ENCODE measurements at regions not wholly inside any gene's neighbourhood (a gene's known extent, or its start where the extent isn't known, plus 50 kb on each side); places are given as distances from the start of the nearest gene placed in this dataset.
"Not testable (repeated sequence)": the region's sequence is repeated elsewhere in the genome, so short reads cannot be mapped to it uniquely, and the experiment has no call there.

DNA sequence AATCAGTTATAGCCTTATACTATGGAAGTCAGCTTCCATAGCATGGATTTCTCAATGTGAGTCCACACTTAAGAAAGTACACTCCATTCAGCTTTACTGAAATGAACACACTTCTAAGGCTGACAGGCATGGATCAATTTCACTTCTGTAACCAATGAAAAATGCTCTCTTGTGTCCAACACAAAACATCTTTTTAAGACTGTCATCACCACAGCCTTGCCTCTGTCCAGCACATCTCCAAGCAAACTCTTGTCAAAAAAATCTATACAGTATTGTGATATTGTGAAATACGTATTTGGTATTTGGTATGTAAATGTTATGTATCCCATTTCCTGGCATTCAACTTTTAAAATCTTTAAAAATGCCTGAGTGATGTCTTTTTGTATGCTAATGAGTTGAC, 208.7 kb downstream of the RAP2B start:
- no peak for DNase-seq (ENCODE audit: low spot score)

DNA sequence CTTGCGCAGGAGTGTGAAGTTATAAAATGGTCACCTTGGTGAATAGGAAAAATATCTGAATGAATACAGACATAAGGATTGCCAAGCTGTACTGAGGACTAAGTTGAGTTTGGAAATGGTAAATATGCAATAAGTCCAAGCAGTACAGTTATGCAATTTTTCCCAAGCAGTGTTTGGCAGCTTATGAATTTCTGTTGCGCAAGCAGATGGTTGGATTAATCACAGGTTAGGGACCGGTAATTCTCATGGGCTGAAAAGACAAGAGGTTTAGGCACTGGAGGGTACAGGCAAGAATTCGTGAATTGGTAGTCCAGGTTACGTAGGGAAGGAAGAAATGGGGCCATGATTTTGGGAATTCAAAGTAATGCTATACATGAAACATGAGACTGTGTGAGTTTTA, 210.3 kb downstream of the RAP2B start:
- DNase-seq (ENCODE audit: low spot score), result no peak

DNA sequence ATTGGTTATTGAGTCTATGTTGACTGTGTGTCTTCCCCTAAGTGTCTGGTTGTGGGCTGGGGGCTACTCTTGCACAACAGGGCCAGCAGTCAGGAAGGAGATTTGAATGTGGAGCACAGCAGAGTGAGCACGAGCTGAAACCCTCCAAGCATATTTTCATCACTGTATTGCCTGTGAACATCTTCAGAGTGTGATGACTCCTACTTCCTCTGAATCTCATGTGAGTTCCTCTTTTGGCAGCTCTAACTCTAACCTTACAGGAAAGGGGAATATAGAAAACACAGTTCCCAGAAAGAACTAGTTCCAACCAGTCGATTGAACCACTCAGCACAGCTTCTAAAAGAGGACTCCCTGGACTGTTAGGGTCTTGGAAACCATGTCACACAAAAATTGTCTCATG, 211.6 kb downstream of the RAP2B start:
- no peak for DNase-seq (ENCODE audit: low spot score)

DNA sequence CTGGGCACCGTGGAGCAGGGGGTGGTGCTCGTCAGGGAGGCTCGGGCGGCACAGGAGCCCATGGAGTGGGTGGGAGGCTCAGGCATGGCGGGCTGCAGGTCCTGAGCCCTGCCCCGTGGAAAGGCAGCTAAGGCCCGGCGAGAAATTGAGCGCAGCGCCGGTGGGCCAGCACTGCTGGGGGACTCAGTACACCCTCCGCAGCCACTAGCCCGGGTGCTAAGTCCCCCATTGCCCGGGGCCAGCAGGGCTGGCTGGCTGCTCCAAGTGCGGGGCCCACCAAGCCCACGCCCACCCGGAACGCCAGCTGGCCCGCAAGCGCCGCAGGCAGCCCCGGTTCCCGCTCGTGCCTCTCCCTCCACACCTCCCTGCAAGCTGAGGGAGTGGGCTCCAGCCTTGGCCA, 216.3 kb downstream of the RAP2B start:
- not testable (repeated sequence) for DNase-seq (ENCODE audit: low spot score)

DNA sequence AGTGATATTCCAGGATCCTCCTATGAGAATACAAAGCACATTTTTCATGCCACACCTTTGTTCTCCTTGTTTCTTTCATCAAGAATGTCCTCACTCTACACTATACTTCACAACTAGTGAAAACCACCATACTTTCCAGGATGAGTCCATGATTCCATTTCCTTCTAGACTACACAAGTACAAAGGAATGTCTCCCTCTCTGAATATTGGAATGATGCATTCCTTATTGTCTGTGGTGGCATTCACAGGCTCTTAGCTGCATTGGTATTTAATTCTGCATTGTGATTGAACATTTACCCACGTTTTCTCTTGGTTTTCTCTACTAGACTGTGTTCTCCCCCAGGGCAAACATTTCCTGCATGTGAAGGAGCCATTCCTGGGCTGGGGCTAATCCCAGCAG, 217.5 kb downstream of the RAP2B start:
- no peak for DNase-seq (ENCODE audit: low spot score)

DNA sequence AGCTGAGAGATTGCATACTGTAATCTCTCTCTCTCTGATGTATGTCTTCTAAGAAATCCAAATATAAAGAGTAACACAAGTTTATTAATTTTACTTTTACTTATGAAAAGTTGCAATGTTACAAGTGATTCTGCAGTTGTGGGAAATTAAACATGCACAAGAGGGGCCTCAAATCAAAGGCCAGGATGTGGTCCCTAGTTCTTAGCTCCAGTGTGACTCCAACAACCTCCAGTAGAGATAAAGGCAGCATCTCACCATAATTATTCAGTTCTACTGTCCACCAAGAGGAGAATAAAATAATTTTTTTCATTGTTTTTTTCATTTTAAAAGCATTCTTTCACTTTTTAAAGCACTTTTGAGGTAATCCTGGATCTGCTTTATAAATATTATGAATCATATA, 223.3 kb downstream of the RAP2B start:
- no peak for DNase-seq (ENCODE audit: low spot score)

DNA sequence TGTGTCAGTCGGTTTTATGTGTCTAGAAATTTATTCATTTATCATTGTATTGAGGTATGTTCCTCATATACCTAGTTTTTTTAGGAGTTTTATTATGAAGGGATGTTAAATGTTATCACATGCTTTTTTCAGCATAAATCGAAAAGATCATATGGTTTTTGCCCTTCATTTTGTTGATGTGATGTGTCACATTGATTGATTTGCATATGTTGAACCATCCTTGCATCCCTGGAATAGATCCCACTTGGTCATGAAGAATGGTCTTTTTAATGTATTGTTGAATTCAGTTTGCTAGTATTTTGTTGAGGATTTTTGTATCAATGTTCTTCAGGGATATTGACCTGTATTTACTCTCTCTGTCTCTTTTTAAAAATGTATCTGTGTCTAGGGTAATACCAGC, 230.3 kb downstream of the RAP2B start:
- DNase-seq (ENCODE audit: low spot score), result no peak

DNA sequence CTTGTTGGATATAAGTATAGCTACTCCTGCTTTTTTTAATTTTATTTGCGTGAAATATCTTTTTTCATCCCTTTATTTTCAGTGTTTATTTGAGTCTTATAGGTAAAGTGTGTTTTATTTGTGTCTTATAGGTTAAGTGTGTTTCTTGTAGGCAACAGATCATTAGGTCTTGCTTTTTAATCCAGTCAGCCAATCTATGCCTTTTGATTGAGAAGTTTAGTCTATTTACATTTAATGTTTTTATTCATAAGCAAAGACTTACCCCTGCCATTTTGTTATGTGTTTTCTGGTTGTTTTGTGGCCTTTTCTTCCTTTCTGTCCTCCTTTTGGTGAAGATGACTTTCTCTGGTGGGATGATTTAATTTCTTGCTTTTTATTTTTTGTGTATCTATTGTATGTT, 232.0 kb downstream of the RAP2B start:
- DNase-seq (ENCODE audit: low spot score), result no peak

DNA sequence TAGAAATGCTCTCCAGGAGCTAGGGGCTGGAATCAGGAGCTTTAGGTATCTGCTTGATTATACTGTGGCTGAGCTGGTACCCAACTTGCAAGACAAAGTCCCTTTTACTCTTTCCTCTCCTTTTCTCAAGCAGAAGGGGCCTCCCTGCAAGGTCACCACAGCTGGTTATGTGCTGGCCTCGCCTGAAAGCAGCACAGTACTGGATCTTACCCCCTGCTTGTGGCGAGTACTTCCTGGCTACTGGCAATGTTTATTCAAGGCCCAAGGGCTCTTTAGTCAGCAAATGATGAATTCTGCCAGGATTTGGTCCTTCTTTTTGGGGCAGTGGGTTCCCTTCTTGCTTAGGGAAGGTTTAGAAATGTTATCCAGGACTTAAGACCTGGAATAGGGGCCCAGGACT, 234.6 kb downstream of the RAP2B start:
- DNase-seq (ENCODE audit: low spot score), result no peak

DNA sequence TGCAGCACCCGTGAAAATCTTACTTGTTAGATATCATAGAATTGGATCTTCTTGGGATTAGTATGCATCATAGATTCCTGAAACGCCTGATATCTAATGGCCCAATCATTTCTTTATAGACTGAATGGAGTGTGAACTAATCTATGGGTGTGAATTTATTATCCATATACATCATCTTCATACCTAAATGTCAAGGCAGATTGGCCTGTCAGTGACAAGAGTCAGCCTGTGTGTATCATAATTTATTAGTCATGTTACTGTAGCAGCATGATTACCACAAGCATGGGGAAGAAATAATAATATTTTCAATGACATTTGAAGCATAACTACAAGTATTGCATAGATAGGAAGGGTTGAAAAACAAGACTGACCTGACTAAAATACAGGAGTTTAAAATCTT, 235.8 kb downstream of the RAP2B start:
- DNase-seq (ENCODE audit: low spot score), result no peak

DNA sequence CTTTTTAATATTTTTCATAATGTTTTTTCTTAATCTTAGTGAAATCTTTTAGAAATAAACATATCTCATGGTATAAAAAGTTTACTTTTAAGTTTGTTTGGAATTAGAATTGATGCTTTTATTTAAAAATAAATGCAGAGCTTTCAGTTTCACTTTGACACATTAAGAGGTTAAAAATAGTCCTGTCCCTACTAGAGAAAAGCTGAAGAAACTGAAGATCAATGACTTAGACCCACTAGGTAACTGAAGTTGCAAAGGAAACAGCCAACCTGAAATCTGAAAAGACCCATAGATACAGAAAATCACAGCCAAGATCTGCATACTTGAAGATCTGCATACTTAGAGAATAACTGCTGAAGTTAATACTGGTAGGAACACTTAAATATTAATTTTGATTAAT, 237.6 kb downstream of the RAP2B start:
- DNase-seq (ENCODE audit: low spot score), result no peak

DNA sequence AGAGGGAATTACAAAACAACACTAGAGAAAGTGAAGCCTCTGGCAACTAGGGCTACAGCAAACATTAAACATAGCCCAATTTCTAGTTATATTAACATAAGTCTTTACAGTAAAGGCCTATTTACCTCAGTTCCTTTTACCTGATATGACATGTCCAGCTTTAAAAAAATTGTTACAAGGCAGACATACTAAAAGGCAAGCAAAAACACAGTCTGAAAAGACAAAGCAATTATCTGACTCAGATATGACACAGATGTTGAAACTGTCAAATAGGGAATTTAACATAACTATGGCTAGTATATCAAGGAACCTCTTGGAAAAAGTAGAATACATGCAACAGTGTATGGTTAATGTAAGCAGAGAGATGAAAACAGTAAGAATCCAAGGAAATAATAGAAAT, 238.6 kb downstream of the RAP2B start:
- DNase-seq (ENCODE audit: low spot score), result no peak

DNA sequence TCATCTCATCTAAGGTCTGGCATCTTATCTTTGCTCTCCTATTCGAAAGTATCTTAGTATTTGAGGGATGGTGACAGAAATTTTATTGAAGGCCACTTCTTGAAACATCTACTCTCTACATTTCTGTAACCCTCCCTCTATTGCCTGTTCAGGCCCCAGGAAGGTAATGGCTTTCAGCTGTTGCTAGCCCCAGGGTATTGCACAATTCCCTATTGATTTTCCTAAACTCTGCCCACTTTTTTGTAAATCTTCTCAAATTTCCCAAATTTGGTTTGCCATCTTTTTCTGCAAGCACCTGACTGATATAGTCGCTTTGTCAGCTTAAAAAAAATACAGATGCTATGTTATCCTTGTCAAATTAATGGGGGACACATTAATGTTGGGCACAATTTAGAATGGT, 242.1 kb downstream of the RAP2B start:
- no peak for DNase-seq (ENCODE audit: low spot score)

DNA sequence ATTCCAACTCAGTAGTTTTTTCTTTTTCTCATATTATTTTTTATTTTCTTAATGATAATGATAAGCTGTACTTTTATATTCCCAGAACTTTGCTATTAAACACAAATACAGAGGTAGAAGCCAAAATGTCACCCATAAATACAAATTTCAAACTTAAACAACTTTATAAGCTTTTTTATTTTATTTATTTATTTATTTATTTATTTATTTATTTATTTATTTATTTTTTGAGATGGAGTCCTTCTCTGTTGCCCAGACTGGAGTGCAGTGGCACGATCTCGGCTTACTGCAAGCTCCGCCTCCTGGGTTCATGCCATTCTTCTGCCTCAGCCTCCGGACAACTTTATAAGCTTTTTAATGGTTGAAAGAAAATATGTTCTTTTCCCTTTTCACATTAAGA, 243.3 kb downstream of the RAP2B start:
- DNase-seq (ENCODE audit: low spot score), result not testable (repeated sequence)

DNA sequence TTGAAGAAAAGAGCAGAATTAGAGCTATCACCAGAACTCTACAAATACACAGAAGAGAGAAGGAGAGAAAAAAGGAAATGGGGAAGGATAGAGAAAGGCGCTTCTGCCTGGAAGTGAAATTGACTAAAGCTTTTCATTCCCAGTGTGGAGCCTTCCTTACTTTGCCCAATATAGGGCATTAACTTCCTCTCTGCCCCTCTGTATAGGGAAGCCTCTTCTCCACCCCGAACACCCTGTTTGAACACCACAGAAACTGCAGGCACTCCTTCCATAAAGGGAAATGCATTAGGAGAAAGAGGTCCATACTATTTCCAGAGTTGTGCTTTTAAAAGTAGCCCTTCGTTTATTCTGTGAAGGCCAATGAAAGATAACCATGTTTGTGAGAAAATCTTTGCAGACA, 248.5 kb downstream of the RAP2B start:
- no peak for DNase-seq (ENCODE audit: low spot score)

DNA sequence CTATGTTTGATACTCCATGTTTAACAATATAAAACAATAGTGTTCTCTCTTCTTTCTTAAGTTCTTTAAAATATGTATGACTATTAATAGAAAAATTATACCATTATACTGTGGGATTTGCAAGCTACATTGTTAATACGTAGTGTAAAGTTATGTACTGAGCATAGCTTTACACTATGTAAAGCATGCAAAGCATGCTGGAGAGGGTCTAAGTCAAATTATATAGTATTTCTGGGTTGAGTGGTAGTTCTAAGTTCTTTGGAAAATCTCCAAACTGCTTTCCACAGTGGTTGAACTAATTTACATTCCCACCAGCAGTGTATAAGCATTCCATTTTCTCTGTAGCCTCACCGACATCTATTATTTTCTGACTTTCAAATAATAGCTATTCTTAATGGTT, 253.0 kb downstream of the RAP2B start:
- no peak for DNase-seq (ENCODE audit: low spot score)

DNA sequence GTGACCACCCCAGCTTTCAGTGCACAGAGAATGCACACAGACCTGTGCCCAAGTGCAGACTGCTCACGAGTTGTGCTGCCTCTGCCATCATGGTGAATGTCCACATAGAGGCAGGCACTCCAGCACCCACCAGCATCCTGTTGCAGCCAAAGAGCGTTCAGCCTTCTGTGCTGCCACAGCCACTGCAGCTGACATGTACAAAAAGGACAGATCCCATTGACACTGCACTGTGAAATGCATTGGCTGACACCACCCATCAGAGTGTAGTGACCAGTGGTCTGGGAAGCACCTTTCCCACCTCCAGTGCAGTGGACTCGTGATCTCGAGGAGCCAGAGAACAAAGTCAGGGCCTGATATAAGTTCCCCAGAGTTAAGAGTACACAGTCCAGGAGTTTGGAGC, 260.3 kb downstream of the RAP2B start:
- DNase-seq (ENCODE audit: low spot score), result no peak

DNA sequence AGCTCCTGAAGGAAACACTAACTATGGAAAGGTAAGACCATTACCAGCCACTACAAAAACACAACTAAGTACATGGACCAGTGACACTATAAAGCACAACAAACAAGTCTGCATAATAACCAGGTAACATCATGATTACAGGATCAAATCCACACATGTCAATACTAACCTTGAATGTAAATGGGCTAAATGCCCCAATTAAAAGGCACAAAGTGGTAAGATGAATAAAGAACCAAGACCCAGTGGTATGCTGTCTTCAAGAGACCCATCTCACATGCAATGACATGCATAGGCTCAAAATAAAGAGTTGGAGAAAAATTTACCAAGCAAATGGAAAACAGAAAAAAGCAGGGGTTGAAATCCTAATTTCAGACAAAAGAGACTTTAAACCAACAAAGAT, 261.8 kb downstream of the RAP2B start:
- not testable (repeated sequence) for DNase-seq (ENCODE audit: low spot score)

DNA sequence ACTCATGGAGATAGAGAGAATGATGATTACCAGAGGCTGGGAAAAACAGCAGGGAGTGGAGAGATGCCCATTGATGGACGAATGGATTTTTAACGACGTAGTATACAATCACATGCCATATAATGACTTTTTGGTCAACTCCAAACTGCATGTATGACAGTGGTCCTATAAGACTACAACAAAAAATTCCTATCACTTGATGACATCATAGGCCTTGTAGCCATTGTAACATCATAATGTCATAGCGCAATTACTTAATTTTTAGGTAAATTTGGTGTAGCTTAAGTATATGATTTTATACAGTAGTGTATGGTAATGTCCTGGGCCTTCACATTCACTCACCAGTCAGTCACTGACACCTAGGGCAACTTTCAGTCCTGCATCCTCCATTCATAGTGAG, 264.3 kb downstream of the RAP2B start:
- no peak for DNase-seq (ENCODE audit: low spot score)

DNA sequence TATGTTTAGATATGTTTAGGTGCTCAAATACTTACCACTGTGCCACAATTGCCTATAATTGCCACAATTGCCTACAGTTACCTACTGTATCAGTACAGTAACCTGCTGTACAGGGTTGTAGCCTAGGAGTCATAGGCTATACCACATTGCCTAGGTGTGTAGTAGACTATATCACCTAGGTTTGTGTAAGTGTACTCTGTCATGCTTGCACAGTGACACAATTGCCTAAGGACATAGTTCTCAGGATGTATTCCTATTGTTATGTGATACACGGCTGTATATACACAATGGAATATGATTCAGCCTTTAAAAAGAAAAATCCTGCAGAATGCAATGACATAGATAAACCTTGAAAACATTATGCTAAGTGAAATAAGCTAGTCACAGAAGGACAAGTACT, 264.8 kb downstream of the RAP2B start:
- DNase-seq (ENCODE audit: low spot score), result no peak

DNA sequence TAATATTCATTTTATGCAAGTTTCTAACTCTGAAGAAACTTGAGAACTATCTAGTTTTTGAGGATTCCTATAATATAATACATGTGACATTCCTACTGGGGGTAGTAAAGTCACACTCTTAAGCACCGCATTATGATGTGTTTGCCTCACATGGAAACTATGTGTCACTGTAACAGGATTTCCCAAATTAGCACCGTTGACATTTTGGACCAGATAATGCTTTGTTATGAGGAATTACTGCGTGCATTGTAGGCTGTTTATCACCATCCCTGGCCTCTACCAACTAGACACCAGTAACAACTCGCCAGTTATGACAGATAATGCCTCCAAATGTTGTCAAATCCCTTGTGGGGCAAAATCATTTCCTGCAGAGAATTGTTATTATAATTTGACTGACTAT, 267.8 kb downstream of the RAP2B start:
- DNase-seq (ENCODE audit: low spot score), result no peak

DNA sequence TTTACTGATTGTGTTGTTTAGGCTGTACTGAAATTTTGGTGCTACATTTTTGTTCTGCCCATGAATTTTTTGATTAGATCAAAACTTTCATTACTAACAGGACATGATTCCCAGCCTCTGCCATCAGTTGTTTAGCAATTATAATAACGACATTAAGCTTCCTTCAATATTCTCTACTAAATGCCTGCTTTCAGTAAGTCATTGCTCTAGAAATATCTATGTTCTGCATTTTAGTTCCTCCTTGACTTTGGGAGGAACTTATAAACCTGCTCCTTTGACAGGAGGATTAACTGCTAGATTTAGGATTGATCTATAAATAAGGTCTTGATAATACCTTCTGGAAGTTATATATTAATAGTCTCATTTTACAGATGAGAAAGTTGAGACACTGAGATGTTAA, 269.1 kb downstream of the RAP2B start:
- no peak for DNase-seq (ENCODE audit: low spot score)

DNA sequence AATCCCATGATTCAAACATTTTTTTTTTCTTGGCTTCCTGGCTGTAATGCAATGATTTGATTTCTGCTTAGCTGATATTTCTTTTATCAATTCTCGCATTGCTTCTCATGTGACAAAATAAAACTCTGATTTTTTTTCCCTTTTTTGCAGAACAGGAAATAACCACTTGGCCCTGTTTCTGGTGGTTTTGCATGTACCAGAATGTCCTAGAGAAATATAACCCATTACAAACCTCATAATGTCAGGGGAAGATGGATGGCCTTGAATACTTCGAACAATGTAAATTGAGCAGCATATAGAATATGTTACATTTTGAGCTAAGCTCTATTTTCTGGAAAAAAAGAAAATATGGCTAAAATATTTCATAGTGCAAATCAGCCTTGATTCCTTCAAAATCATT, 275.6 kb downstream of the RAP2B start:
- DNase-seq (ENCODE audit: low spot score), result no peak

DNA sequence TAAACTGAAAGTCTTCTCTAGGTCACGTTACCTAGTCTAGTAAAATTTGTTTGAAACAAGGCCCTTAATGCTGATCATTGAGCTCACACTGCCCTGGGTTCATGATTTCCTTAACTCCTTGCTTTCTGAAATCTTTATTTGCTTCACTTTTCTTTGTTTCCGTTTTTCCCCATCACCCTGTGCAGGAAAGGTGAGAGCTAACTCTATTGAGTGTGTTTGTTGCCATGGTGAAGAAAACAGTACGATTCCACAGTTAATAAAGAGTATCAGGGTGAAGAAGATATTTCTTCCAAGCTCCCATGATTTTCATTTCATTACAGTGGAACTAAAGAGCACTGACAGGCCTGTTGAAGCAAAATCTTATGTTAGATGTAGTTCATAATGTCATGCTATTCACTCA, 276.2 kb downstream of the RAP2B start:
- DNase-seq (ENCODE audit: low spot score), result no peak

DNA sequence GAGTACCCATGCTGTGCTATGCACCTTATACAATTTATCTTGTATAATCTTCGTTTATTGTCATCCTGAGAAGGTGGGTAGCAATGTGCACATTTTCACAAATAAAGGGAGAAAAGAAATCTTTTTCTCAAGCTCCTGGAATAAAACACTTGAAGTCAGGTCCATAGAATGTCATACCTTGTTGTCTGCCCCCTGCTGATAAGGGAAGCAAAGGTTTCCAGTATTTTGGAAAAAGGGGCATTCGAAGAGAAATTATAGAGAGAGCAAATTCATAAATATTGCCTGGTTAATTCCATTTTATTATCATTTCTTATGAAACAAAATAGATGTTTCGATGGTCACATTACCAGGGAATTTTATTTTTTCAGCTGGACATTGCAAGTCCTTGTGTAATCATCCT, 277.8 kb downstream of the RAP2B start:
- no peak for DNase-seq (ENCODE audit: low spot score)

DNA sequence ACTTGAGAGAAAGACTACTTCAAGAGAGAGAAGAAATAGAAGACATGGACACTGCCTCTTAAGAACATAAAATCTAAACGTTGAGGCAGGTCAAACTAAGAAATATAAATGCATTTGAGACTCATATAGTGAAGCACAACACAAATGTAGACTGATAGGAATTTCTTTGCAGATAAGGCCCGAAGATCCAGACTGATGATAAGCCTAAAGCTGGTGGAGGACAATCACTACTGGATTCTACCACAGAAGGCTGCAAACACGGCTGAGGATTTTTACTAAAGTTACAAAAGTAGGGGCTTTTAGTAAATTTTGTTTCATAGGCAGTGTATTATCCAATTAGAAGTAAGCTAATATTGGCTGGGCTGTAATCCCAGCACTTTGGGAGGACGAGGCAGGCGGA, 278.3 kb downstream of the RAP2B start:
- DNase-seq (ENCODE audit: low spot score), result no peak
